ENCODE measurements at regions not wholly inside any gene's neighbourhood (a gene's known extent, or its start where the extent isn't known, plus 50 kb on each side); places are given as distances from the start of the nearest gene placed in this dataset.

- no peaks in the 10 kb centered on the region for H3K79me1 ChIP-seq (ENCODE audit: low read depth, low read length)
- no peaks in the 10 kb centered on the region; a peak in 1 of 8 replicates for H3K36me3 ChIP-seq (ENCODE audit: control insufficient read depth in 2 of 4, insufficient read depth in 4 of 4, low read length in 3 of 4)
- TF ChIP-seq ZNF274 (IDR thresholded peaks at IDR 0.05; ENCODE audit: borderline replicate concordance, extremely low read depth, low read length) (no peak), SIN3A (conservative IDR thresholded peaks at IDR 0.05 in 1 of 2, IDR thresholded peaks at IDR 0.05 in 1 of 2; ENCODE audit: low read depth in 1 of 2, low read length in 2 of 2) (no peak), RBBP5 (IDR thresholded peaks at IDR 0.05; ENCODE audit: borderline replicate concordance, low read depth, low read length) (no peak), BRCA1 (IDR thresholded peaks at IDR 0.05; ENCODE audit: low read depth, low read length) (no peak), TBP (IDR thresholded peaks at IDR 0.05; ENCODE audit: low read depth, low read length) (no peak), EZH2 (IDR thresholded peaks at IDR 0.05; ENCODE audit: low read depth, low read length, severe bottlenecking) (no peak), CEBPB (IDR thresholded peaks at IDR 0.05; ENCODE audit: low read depth, low read length) (no peak), GABPA (IDR thresholded peaks at IDR 0.05; ENCODE audit: borderline replicate concordance, insufficient read depth, low read length) (no peak), TAF1 (IDR thresholded peaks at IDR 0.05; ENCODE audit: low read depth, low read length) (no peak), CHD1 (IDR thresholded peaks at IDR 0.05; ENCODE audit: low read depth, low read length) (no peak)
- FAIRE-seq (no peak), DNase-seq (ENCODE audit: low read depth in 1 of 2, low spot score in 2 of 2) (no peak)
- no peak overlapping the region for H3K4ac ChIP-seq (replicated peaks; ENCODE audit: insufficient read length, low read depth, low read length)
- no peak overlapping the region for H3K27ac ChIP-seq (ENCODE audit: low read depth, low read length)
- H2AFZ ChIP-seq (ENCODE audit: low read length) = no peak overlapping the region
- no peak overlapping the region for H3K9ac ChIP-seq (replicated peaks in 1 of 4; ENCODE audit: extremely low read depth in 1 of 4, low read depth in 3 of 4, low read length in 3 of 4)
- H4K20me1 ChIP-seq (replicated peaks in 1 of 2; ENCODE audit: control insufficient read depth in 1 of 2, insufficient read depth in 2 of 2, low read length in 2 of 2) = no peaks in the 10 kb centered on the region
- no peak overlapping the region for H2BK5ac ChIP-seq (ENCODE audit: low read depth, low read length)
- no peak overlapping the region for H2BK20ac ChIP-seq (ENCODE audit: low read length)
- H4K91ac ChIP-seq (replicated peaks; ENCODE audit: insufficient read length, low read length) = no peak overlapping the region
- no peak overlapping the region for H2BK15ac ChIP-seq (ENCODE audit: low read length)
- no peaks in the 10 kb centered on the region for H3K4me1 ChIP-seq (replicated peaks in 1 of 4; ENCODE audit: control insufficient read depth in 3 of 4, insufficient read depth in 4 of 4, low read length in 3 of 4)
- H3K4me2 ChIP-seq (ENCODE audit: insufficient read depth in 1 of 2, low read depth in 2 of 2, low read length in 2 of 2) = no peak overlapping the region
- H3K23ac ChIP-seq (ENCODE audit: insufficient read length) = no peak overlapping the region
- H3K79me2 ChIP-seq (ENCODE audit: control insufficient read depth in 1 of 2, insufficient read depth in 2 of 2, low read length in 2 of 2) = no peaks in the 10 kb centered on the region
- H3K4me3 ChIP-seq (ENCODE audit: extremely low read depth in 1 of 4, insufficient read depth in 2 of 4, low read depth in 3 of 4, low read length in 4 of 4) = no peak overlapping the region
- no peak overlapping the region for H2BK12ac ChIP-seq (ENCODE audit: low read depth, low read length)
- 92% methylated on average over 3 of the region's 3 CpGs; no CpG with 5 or more reads in 1 of the 2 experiments for WGBS, 2 experiments (ENCODE audit: extremely low coverage in 1 of 2, insufficient coverage in 1 of 2, insufficient read length in 1 of 2, insufficient replicate concordance in 2 of 2, low coverage in 1 of 2, low lambda C conversion rate in 2 of 2, missing lambda C conversion rate in 1 of 2)
- ChIA-PET CTCF (ENCODE audit: partially characterized antibody) (interaction anchor here (0.8 kb wide), 1 partner anchor 17 kb away, joined by 3 read pairs; no protein-coding TSS in a partner anchor), POLR2A (ENCODE audit: partially characterized antibody) (no interaction called here)
- no peaks in the 10 kb centered on the region for H3K27me3 ChIP-seq (replicated peaks in 1 of 4; ENCODE audit: control insufficient read depth in 3 of 4, extremely low read depth in 1 of 4, insufficient read depth in 3 of 4, low read length in 3 of 4)
- H4K5ac ChIP-seq (ENCODE audit: insufficient read length, low read depth, low read length) = no peak overlapping the region
- H3K18ac ChIP-seq (ENCODE audit: extremely low read depth, low read length) = no peak overlapping the region
- H4K8ac ChIP-seq (ENCODE audit: extremely low read depth, insufficient read depth, low read length) = no peak overlapping the region
- H3K14ac ChIP-seq (ENCODE audit: insufficient read length) = no peak overlapping the region
- H3K23me2 ChIP-seq (ENCODE audit: low read depth, low read length) = no peaks in the 10 kb centered on the region
- no peak overlapping the region for H3K56ac ChIP-seq (replicated peaks; ENCODE audit: insufficient read length, low read depth, low read length)
- no peak overlapping the region for H2BK120ac ChIP-seq (replicated peaks; ENCODE audit: low read depth, low read length)
- H3K9me3 ChIP-seq (ENCODE audit: insufficient read depth in 2 of 2, low read depth in 1 of 2, low read length in 1 of 2) = peaks cover 3 to 12% of the 10 kb centered on the region in 2 experiments; a peak in 3 of 4 replicates
- no peak overlapping the region for H2AK5ac ChIP-seq (ENCODE audit: low read depth, low read length)
Measured at GRCh38 chr10:7506571-7506970, 95.7 kb upstream of the SFMBT2 start.

Data from H1 (cell line).